PC-9 (cell line): ENCODE measurements at regions not wholly inside any gene's neighbourhood (a gene's known extent, or its start where the extent isn't known, plus 50 kb on each side); places are given as distances from the start of the nearest gene placed in this dataset.

ENCODE experiments used
- BruUV-seq: library from RNA; stranded (reverse); fragments of 400-500 nt; replicated peaks from 2 replicates; lab custom pipeline; 2021; lab: Mats Ljungman, UMichigan
- CTCF ChIA-PET: fragments of 300-600 bp; sonication (Branson Sonifier 250); formaldehyde crosslinking; loops from one replicate; lab custom pipeline; 2022; ENCODE audit warnings: antibody characterized with exemption; lab: Charles Lee
- POLR2A ChIA-PET: fragments of 300-600 bp; sonication (Branson Sonifier 250); formaldehyde crosslinking; loops from one replicate; lab custom pipeline; 2022; ENCODE audit warnings: antibody characterized with exemption; ENCODE audit not compliant: unreplicated experiment; lab: Charles Lee
- DNase-seq, 2 experiments: peaks; one replicate each; pipeline versions ENCODE4 v3.0.0 to v3.0.0-alpha.2; 2015 to 2022; ENCODE audit warnings: mixed read lengths in 1 of 2
- H2AFZ ChIP-seq: fragments of 200-600 bp; sonication (generic); 2 replicates; pipeline ENCODE4 v1.8.1; 2017; ENCODE audit warnings: antibody characterized with exemption
- H3F3A ChIP-seq: fragments of 200-600 bp; sonication (generic); 2 replicates; pipeline ENCODE4 v1.8.1; 2017; ENCODE audit warnings: antibody characterized with exemption, mild to moderate bottlenecking, low read depth; ENCODE audit not compliant: insufficient read depth
- H3K27ac ChIP-seq: fragments of 200-600 bp; sonication (generic); 2 replicates; pipeline ENCODE4 v1.6.1; 2016; ENCODE audit warnings: mixed run types
- H3K27me3 ChIP-seq: fragments of 200-600 bp; sonication (generic); 2 replicates; pipeline ENCODE4 v1.6.1; 2016; ENCODE audit warnings: low read depth, mixed run types; ENCODE audit not compliant: insufficient read depth
- H3K36me3 ChIP-seq: fragments of 200-600 bp; sonication (generic); 2 replicates; pipeline ENCODE4 v1.6.1; 2016; ENCODE audit warnings: low read depth, mixed run types
- H3K4me1 ChIP-seq: fragments of 200-600 bp; sonication (generic); replicated peaks from 2 replicates; pipeline ENCODE4 v1.6.1; 2016; ENCODE audit warnings: mixed run types; ENCODE audit not compliant: insufficient read depth
- H3K4me2 ChIP-seq: fragments of 200-600 bp; sonication (generic); 2 replicates; pipeline ENCODE4 v1.6.1; 2017; ENCODE audit warnings: mixed run types
- H3K4me3 ChIP-seq: fragments of 200-600 bp; sonication (generic); 2 replicates; pipeline ENCODE4 v1.6.1; 2016; ENCODE audit warnings: mixed run types
- H3K79me2 ChIP-seq: fragments of 200-600 bp; sonication (generic); 2 replicates; pipeline ENCODE4 v1.6.1; 2017; ENCODE audit warnings: low read depth, mixed run types
- H3K9me2 ChIP-seq: fragments of 200-600 bp; sonication (generic); 2 replicates; pipeline ENCODE4 v1.8.1; 2017; ENCODE audit warnings: mild to moderate bottlenecking; ENCODE audit not compliant: insufficient read depth
- H3K9me3 ChIP-seq: fragments of 200-600 bp; sonication (generic); 2 replicates; pipeline ENCODE4 v1.8.1; 2016; ENCODE audit warnings: low read depth; ENCODE audit not compliant: insufficient read depth
- H4K20me1 ChIP-seq: fragments of 200-600 bp; sonication (generic); 2 replicates; pipeline ENCODE4 v1.8.1; 2017; ENCODE audit not compliant: insufficient read depth
- EZH2 ChIP-seq: fragments of 200-600 bp; sonication (generic); IDR thresholded peaks from 2 replicates; pipeline ENCODE4 v1.8.0; 2017; ENCODE audit warnings: antibody characterized with exemption, low read depth
- intact Hi-C: fragments of 100-400 bp; cut with micrococcal nuclease; formaldehyde crosslinking; loops from one replicate; pipeline ENCODE4 v1.10.0; 2022; ENCODE audit not compliant: unreplicated experiment
- TF ChIP-seq, protein P1 (sequence below): fragments of 200-600 bp; sonication (generic); conservative IDR thresholded peaks from 2 replicates; pipeline ENCODE4 v1.6.1; 2017; ENCODE audit warnings: mixed run types, antibody characterized with exemption, mild to moderate bottlenecking, moderate library complexity

DNA sequence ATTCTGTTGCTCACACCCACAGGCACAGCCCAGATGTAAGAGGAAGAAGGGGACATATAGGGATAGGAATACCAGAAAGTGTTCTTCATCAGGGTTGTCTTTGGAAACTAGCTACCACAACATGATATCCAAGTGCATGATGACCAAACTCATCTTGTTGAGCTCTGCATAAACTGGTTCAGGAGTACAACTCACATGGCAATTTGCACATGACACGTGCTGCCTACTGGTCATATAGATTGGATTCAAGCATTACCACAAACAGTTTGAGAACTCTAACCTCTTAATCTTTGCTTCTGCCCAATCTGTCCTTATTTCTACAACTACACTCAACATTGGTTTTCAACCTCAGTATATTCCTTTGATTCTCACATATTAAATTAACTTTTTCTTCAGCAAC is 184.7 kb upstream of the PCSK2 start:
- Histone ChIP-seq H3K9me2 (no peaks in the 10 kb centered on the region), H2AFZ (no peak overlapping the region), H3K4me1 (no peaks in the 10 kb centered on the region), H3K27ac (no peak overlapping the region), H4K20me1 (no peaks in the 10 kb centered on the region), H3K36me3 (no peaks in the 10 kb centered on the region), H3F3A (no peaks in the 10 kb centered on the region), H3K27me3 (peaks cover 35% of the 10 kb centered on the region), H3K79me2 (no peaks in the 10 kb centered on the region), H3K4me2 (no peak overlapping the region), H3K4me3 (no peak overlapping the region), H3K9me3 (no peaks in the 10 kb centered on the region)
- DNase-seq: no peak
- CTCF ChIA-PET: no interaction called here
- POLR2A ChIA-PET: no interaction called here
- no peak for TF ChIP-seq EZH2
- TF ChIP-seq, protein P1, sequence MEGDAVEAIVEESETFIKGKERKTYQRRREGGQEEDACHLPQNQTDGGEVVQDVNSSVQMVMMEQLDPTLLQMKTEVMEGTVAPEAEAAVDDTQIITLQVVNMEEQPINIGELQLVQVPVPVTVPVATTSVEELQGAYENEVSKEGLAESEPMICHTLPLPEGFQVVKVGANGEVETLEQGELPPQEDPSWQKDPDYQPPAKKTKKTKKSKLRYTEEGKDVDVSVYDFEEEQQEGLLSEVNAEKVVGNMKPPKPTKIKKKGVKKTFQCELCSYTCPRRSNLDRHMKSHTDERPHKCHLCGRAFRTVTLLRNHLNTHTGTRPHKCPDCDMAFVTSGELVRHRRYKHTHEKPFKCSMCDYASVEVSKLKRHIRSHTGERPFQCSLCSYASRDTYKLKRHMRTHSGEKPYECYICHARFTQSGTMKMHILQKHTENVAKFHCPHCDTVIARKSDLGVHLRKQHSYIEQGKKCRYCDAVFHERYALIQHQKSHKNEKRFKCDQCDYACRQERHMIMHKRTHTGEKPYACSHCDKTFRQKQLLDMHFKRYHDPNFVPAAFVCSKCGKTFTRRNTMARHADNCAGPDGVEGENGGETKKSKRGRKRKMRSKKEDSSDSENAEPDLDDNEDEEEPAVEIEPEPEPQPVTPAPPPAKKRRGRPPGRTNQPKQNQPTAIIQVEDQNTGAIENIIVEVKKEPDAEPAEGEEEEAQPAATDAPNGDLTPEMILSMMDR: no peak
- intact Hi-C loops: no loop called here
- BruUV-seq: no TSS peak

DNA sequence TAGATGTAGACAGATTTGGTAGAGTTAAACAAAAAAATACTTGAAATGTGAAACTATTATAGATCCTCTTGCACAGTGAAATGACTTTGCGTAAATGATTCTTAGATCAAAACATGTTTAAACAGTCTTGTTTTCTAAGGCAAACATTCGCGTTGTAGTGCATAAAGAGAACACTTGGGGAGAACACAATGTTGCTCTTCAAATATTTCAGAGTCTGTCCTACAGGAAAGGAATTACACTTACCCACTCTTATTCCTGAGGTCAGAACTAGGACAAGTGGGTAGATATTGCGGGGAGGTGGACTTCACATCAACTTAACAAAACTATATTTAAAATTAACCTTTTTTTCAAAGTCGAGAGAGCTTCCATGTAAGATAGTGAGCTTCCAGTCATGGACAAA is 183.5 kb upstream of the PCSK2 start:
- Histone ChIP-seq H3K9me2 (no peaks in the 10 kb centered on the region), H3K4me1 (no peaks in the 10 kb centered on the region), H3K4me2 (no peak overlapping the region), H3K36me3 (no peaks in the 10 kb centered on the region), H3K79me2 (no peaks in the 10 kb centered on the region), H4K20me1 (no peaks in the 10 kb centered on the region), H3K4me3 (no peak overlapping the region), H2AFZ (no peak overlapping the region), H3K9me3 (no peaks in the 10 kb centered on the region), H3K27ac (no peak overlapping the region), H3F3A (no peaks in the 10 kb centered on the region), H3K27me3 (peaks cover 35% of the 10 kb centered on the region)
- DNase-seq: no peak
- ChIA-PET POLR2A (no interaction called here), CTCF (no interaction called here)
- intact Hi-C loops: no loop called here
- TF ChIP-seq, protein P1: no peak
- TF ChIP-seq EZH2: no peak
- BruUV-seq: no TSS peak

DNA sequence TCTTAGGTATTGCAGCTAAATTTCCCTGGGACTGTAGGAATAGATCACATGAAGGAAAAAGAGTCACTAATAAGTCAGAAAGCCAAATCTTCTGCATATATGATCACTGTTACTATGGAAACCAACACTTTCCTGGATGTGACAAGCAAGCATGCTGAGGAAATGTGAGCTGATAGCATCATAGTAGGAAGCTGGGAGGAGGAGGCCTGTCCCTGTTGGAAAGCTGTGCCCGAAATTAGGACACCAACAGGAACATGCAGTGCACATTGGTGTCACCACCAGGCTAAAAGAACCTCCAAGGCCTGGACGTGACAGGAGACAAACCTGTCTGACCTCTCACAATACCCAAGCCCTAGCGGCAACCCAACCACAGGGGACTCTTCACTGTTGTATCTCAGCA is 181.9 kb upstream of the PCSK2 start:
- no peaks in the 10 kb centered on the region for H3K36me3 ChIP-seq
- H3K79me2 ChIP-seq: no peaks in the 10 kb centered on the region
- ChIA-PET CTCF (no interaction called here), POLR2A (no interaction called here)
- no peaks in the 10 kb centered on the region for H3K9me2 ChIP-seq
- H3K9me3 ChIP-seq: no peaks in the 10 kb centered on the region
- no TSS peak for BruUV-seq
- intact Hi-C loops: no loop called here
- no peaks in the 10 kb centered on the region for H3K4me1 ChIP-seq
- H3K4me3 ChIP-seq: no peak overlapping the region
- TF ChIP-seq EZH2: no peak
- TF ChIP-seq, protein P1: no peak
- no peak overlapping the region for H3K27ac ChIP-seq
- H2AFZ ChIP-seq: no peak overlapping the region
- no peak overlapping the region for H3K4me2 ChIP-seq
- H4K20me1 ChIP-seq: no peaks in the 10 kb centered on the region
- DNase-seq: no peak
- H3F3A ChIP-seq: no peaks in the 10 kb centered on the region
- peaks cover 35% of the 10 kb centered on the region for H3K27me3 ChIP-seq
